ENCODE measurements at regions not wholly inside any gene's neighbourhood (a gene's known extent, or its start where the extent isn't known, plus 50 kb on each side); places are given as distances from the start of the nearest gene placed in this dataset.

DNA sequence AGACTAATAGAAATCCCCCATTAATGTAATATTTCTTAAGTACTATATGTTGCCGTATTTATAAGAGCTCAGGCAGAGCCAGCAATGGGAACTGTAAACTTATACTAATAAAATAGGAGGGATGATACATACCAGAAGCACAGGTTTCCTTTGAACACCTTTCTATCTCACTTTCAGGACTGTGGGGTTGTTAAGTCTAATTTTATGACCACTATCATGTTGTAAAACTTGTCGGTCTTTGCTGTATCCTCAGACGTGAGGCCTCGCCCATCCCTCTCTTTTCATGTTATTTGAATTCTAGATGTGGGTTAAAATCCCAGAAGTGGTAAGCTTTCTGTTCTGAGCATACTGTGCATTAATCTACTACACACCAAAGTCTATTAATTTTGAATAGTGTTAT lies 1083.5 kb upstream of the TENM4 start:
- Histone ChIP-seq H3K4me1 (ENCODE audit: control insufficient read depth in 5 of 5, insufficient read depth in 5 of 5, low read length in 5 of 5) (no peaks in the 10 kb centered on the region), H3K27ac (ENCODE audit: low read depth in 1 of 2, low read length in 1 of 2) (no peak overlapping the region), H3K36me3 (ENCODE audit: control insufficient read depth in 4 of 4, insufficient read depth in 4 of 4, low read length in 4 of 4) (no peaks in the 10 kb centered on the region), H3K27me3 (ENCODE audit: control insufficient read depth in 3 of 3, insufficient read depth in 3 of 3, low read length in 2 of 3) (no peaks in the 10 kb centered on the region), H3K9me3 (ENCODE audit: control insufficient read depth in 4 of 4, insufficient read depth in 3 of 4, low read length in 3 of 4) (no peaks in the 10 kb centered on the region), H3K9ac (ENCODE audit: insufficient read depth in 1 of 2, low read length in 2 of 2) (no peak overlapping the region), H3K4me3 (no peak overlapping the region)
- WGBS, 2 donors: 59 to 78% methylated on average over 4 of the region's 4 CpGs
- no peak for DNase-seq
- TF ChIP-seq, protein P1, sequence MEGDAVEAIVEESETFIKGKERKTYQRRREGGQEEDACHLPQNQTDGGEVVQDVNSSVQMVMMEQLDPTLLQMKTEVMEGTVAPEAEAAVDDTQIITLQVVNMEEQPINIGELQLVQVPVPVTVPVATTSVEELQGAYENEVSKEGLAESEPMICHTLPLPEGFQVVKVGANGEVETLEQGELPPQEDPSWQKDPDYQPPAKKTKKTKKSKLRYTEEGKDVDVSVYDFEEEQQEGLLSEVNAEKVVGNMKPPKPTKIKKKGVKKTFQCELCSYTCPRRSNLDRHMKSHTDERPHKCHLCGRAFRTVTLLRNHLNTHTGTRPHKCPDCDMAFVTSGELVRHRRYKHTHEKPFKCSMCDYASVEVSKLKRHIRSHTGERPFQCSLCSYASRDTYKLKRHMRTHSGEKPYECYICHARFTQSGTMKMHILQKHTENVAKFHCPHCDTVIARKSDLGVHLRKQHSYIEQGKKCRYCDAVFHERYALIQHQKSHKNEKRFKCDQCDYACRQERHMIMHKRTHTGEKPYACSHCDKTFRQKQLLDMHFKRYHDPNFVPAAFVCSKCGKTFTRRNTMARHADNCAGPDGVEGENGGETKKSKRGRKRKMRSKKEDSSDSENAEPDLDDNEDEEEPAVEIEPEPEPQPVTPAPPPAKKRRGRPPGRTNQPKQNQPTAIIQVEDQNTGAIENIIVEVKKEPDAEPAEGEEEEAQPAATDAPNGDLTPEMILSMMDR (IDR thresholded peaks at IDR 0.05; ENCODE audit: control extremely low read depth, extremely low read depth): no peak
- ATAC-seq (ENCODE audit: insufficient read depth, low FRiP score): no peak

DNA sequence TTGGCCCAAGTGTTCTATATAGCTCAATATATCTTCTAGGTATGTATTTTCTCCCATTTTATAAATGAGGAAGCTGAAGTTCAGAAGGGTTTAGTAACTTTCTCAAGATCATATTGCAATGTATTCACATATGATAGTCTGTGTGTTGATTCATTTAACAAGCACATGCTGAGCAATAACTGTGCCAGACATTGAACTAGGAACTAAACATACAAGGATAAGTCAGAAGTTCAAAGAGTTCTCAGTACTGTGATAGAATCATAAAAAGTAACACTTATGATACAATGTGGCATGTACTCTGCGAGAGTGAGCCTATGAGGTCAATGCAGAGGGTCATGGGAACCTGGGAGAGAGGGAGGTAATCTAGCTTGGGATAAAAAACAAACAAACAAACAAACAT lies 1082.2 kb upstream of the TENM4 start:
- H3K27ac ChIP-seq (ENCODE audit: low read depth in 1 of 2, low read length in 1 of 2): no peak overlapping the region

DNA sequence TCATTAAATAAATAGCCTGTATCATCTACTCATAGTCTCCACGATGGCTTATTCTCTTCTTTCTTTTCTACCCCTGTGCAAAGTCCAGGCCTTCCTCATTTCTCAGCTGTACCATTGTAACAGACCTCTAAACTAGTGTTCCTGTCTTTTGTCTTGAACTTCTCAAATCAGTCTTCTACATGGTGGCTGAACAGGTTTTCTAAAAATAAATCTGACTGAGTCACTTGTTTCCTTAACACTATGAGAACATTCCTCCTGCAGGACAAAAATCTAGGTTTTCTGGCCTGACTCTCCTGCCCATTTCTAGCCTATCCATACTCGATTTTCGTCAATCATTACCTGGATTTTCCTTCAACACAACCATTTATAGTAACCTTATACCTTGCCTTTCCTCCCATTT lies 1080.8 kb upstream of the TENM4 start:
- Histone ChIP-seq H3K4me1 (ENCODE audit: control insufficient read depth in 5 of 5, insufficient read depth in 5 of 5, low read length in 5 of 5) (no peaks in the 10 kb centered on the region), H3K36me3 (ENCODE audit: control insufficient read depth in 4 of 4, insufficient read depth in 4 of 4, low read length in 4 of 4) (no peaks in the 10 kb centered on the region), H3K27me3 (ENCODE audit: control insufficient read depth in 3 of 3, insufficient read depth in 3 of 3, low read length in 2 of 3) (no peaks in the 10 kb centered on the region), H3K9ac (ENCODE audit: insufficient read depth in 1 of 2, low read length in 2 of 2) (no peak overlapping the region), H3K9me3 (ENCODE audit: control insufficient read depth in 4 of 4, insufficient read depth in 3 of 4, low read length in 3 of 4) (peaks cover 0 to 4% (median 0%) of the 10 kb centered on the region in 4 donors), H3K27ac (ENCODE audit: low read depth in 1 of 2, low read length in 1 of 2) (no peak overlapping the region), H3K4me3 (no peak overlapping the region)
- 55 to 61% methylated on average over 3 of the region's 3 CpGs for WGBS, 2 donors
- TF ChIP-seq, protein P1 (IDR thresholded peaks at IDR 0.05; ENCODE audit: control extremely low read depth, extremely low read depth): no peak
- ATAC-seq (ENCODE audit: insufficient read depth, low FRiP score) (no peak), DNase-seq (peak in 2 of 3 donors; percentile 24 to 52)

More for the DNA sequence above, 1082.2 kb upstream of the TENM4 start:
- H3K4me3 ChIP-seq: no peak overlapping the region
- H3K4me1 ChIP-seq (ENCODE audit: control insufficient read depth in 5 of 5, insufficient read depth in 5 of 5, low read length in 5 of 5): no peaks in the 10 kb centered on the region
- no peak overlapping the region for H3K9ac ChIP-seq (ENCODE audit: insufficient read depth in 1 of 2, low read length in 2 of 2)
- 79 to 86% methylated on average over 1 of the region's 1 CpG for WGBS, 2 donors
- H3K36me3 ChIP-seq (ENCODE audit: control insufficient read depth in 4 of 4, insufficient read depth in 4 of 4, low read length in 4 of 4): no peaks in the 10 kb centered on the region
- H3K9me3 ChIP-seq (ENCODE audit: control insufficient read depth in 4 of 4, insufficient read depth in 3 of 4, low read length in 3 of 4): no peaks in the 10 kb centered on the region
- no peak for ATAC-seq (ENCODE audit: insufficient read depth, low FRiP score)
- TF ChIP-seq, protein P1 (IDR thresholded peaks at IDR 0.05; ENCODE audit: control extremely low read depth, extremely low read depth): no peak
- no peaks in the 10 kb centered on the region for H3K27me3 ChIP-seq (ENCODE audit: control insufficient read depth in 3 of 3, insufficient read depth in 3 of 3, low read length in 2 of 3)
- DNase-seq: no peak

DNA sequence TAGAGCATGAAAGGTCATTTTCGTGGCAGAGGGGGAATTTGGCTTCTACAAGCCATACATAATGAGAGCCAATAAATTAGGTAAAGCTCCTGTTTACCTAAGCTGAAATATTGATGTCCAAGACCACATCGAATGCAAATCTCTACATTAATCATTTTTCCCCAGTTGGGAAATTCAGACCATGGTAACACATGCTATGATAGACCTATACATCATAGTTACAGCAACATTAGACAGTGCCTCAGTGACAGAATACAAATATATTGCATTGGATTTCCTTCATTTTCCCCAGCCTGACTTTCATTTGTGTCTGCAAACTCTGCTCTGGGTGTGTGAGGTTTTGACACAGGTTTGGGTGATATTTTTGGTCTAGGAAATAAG lies 1079.7 kb upstream of the TENM4 start:
- TF ChIP-seq, protein P1 (IDR thresholded peaks at IDR 0.05; ENCODE audit: control extremely low read depth, extremely low read depth): no peak
- no peaks in the 10 kb centered on the region for H3K36me3 ChIP-seq (ENCODE audit: control insufficient read depth in 4 of 4, insufficient read depth in 4 of 4, low read length in 4 of 4)
- no peaks in the 10 kb centered on the region for H3K4me1 ChIP-seq (ENCODE audit: control insufficient read depth in 5 of 5, insufficient read depth in 5 of 5, low read length in 5 of 5)
- DNase-seq (no peak), ATAC-seq (ENCODE audit: insufficient read depth, low FRiP score) (no peak)
- no peaks in the 10 kb centered on the region for H3K27me3 ChIP-seq (ENCODE audit: control insufficient read depth in 3 of 3, insufficient read depth in 3 of 3, low read length in 2 of 3)
- WGBS, 2 donors: 66 to 67% methylated on average over 2 of the region's 2 CpGs
- H3K4me3 ChIP-seq: no peak overlapping the region
- H3K9ac ChIP-seq (ENCODE audit: insufficient read depth in 1 of 2, low read length in 2 of 2): no peak overlapping the region
- H3K9me3 ChIP-seq (ENCODE audit: control insufficient read depth in 4 of 4, insufficient read depth in 3 of 4, low read length in 3 of 4): peaks cover 0 to 4% (median 0%) of the 10 kb centered on the region in 4 donors
- H3K27ac ChIP-seq (ENCODE audit: low read depth in 1 of 2, low read length in 1 of 2): no peak overlapping the region

Data from lung (tissue), 11 donors.